ENCODE measurements at regions not wholly inside any gene's neighbourhood (a gene's known extent, or its start where the extent isn't known, plus 50 kb on each side); places are given as distances from the start of the nearest gene placed in this dataset.

- CTCF ChIA-PET (ENCODE audit: low intra/inter-chr PET ratio): no interaction called here
- in situ Hi-C loops (cut with MboI): no loop called here
- Histone ChIP-seq H3K36me3 (ENCODE audit: control insufficient read depth, insufficient read depth, low read length) (no peaks in the 10 kb centered on the region), H3K9me1 (ENCODE audit: control insufficient read depth, insufficient read depth, low read length) (no peaks in the 10 kb centered on the region), H4K20me1 (replicated peaks; ENCODE audit: control insufficient read depth, insufficient read depth, low read length) (no peaks in the 10 kb centered on the region), H3K79me2 (ENCODE audit: control insufficient read depth, insufficient read depth, low read length) (no peaks in the 10 kb centered on the region), H3K4me2 (ENCODE audit: insufficient read depth, low read length) (no peak overlapping the region), H3K4me3 (no peak overlapping the region), H3K9me3 (replicated peaks; ENCODE audit: control insufficient read depth, insufficient read depth, low read depth, low read length) (no peaks in the 10 kb centered on the region; the same call in 1 of the 2 replicates), H3K27ac (ENCODE audit: extremely low read depth, low read depth, low read length) (no peak overlapping the region), H3K9ac (ENCODE audit: insufficient read depth in 1 of 2, low read depth in 2 of 2, low read length in 2 of 2) (no peak overlapping the region), H3K4me1 (replicated peaks in 1 of 2; ENCODE audit: control insufficient read depth in 2 of 2, insufficient read depth in 2 of 2, low read length in 2 of 2) (no peaks in the 10 kb centered on the region), H3K27me3 (ENCODE audit: control insufficient read depth in 2 of 2, insufficient read depth in 2 of 2, low read length in 2 of 2) (no peaks in the 10 kb centered on the region), H2AFZ (ENCODE audit: low read depth, low read length) (no peak overlapping the region)
- FAIRE-seq (no peak), DNase-seq (ENCODE audit: extremely low read depth in 1 of 4, low spot score in 3 of 4) (no peak), ATAC-seq (no peak)
- intact Hi-C loops (cut with micrococcal nuclease): no loop called here
- POLR2A ChIA-PET: no interaction called here
- 4% methylated on average over 3 of the region's 3 CpGs for WGBS (ENCODE audit: insufficient coverage, low coverage, missing lambda C conversion rate)
- no TSS peak for BruUV-seq (replicated peaks)
- TF ChIP-seq ZNF274 (IDR thresholded peaks at IDR 0.05; ENCODE audit: borderline replicate concordance, low read depth, low read length) (no peak), NFATC3 (IDR thresholded peaks at IDR 0.05) (no peak), REST (IDR thresholded peaks at IDR 0.05; ENCODE audit: borderline replicate concordance) (no peak), REST (CRISPR knock-in tag; IDR thresholded peaks at IDR 0.05; ENCODE audit: low read depth) (no peak), BRD9 (IDR thresholded peaks at IDR 0.05; ENCODE audit: low read depth, partially characterized antibody) (no peak), TRIM24 (IDR thresholded peaks at IDR 0.05) (no peak), BACH1 (tag; IDR thresholded peaks at IDR 0.05) (no peak), ZNF561 (CRISPR knock-in tag; conservative IDR thresholded peaks at IDR 0.05) (no peak), PCBP2 (IDR thresholded peaks at IDR 0.05; ENCODE audit: low read depth, low read length, poor library complexity, severe bottlenecking) (no peak), U2AF1 (optimal IDR thresholded peaks at IDR 0.05; ENCODE audit: low read depth, low read length) (no peak)
Measured at GRCh38 chr10:42421812-42422211, 216.6 kb downstream of the ZNF33B start.

Measured in K562 (cell line).